GM23248 (cell line): ENCODE measurements at regions not wholly inside any gene's neighbourhood (a gene's known extent, or its start where the extent isn't known, plus 50 kb on each side); places are given as distances from the start of the nearest gene placed in this dataset.

Experiments
- DNase-seq: peaks from one replicate; pipeline ENCODE4 v3.0.0-alpha.2; 2015
- H2AFZ ChIP-seq: fragments of 200-600 bp; sonication (generic); 2 replicates; pipeline ENCODE4 v1.6.1; 2016; ENCODE audit warnings: antibody characterized with exemption
- H3F3A ChIP-seq: fragments of 200-600 bp; sonication (generic); 2 replicates; pipeline ENCODE4 v1.6.1; 2016; ENCODE audit warnings: mild to moderate bottlenecking, antibody characterized with exemption, mixed run types; ENCODE audit not compliant: insufficient read depth
- H3K27ac ChIP-seq: fragments of 200-600 bp; sonication (generic); 2 replicates; pipeline ENCODE4 v1.5.1; 2016; ENCODE audit warnings: mild to moderate bottlenecking
- H3K27me3 ChIP-seq: fragments of 200-600 bp; sonication (generic); replicated peaks from 2 replicates; pipeline ENCODE4 v1.6.1; 2016; ENCODE audit warnings: mild to moderate bottlenecking; ENCODE audit not compliant: insufficient read depth
- H3K36me3 ChIP-seq: fragments of 200-600 bp; sonication (generic); 2 replicates; pipeline ENCODE4 v1.6.1; 2016; ENCODE audit warnings: low read depth, mild to moderate bottlenecking
- H3K4me1 ChIP-seq: fragments of 200-600 bp; sonication (generic); 2 replicates; pipeline ENCODE4 v1.6.1; 2016; ENCODE audit warnings: mild to moderate bottlenecking; ENCODE audit not compliant: insufficient read depth
- H3K4me2 ChIP-seq: fragments of 200-600 bp; sonication (generic); one replicate; pipeline ENCODE4 v1.6.1; 2016; ENCODE audit warnings: mild to moderate bottlenecking; ENCODE audit not compliant: unreplicated experiment
- H3K4me3 ChIP-seq: fragments of 200-600 bp; sonication (generic); 2 replicates; pipeline ENCODE4 v1.5.1; 2016; ENCODE audit warnings: mild to moderate bottlenecking
- H3K79me2 ChIP-seq: fragments of 200-600 bp; sonication (generic); 2 replicates; pipeline ENCODE4 v1.6.1; 2016; ENCODE audit warnings: mild to moderate bottlenecking; ENCODE audit not compliant: insufficient read depth
- H3K9ac ChIP-seq: fragments of 200-600 bp; sonication (generic); 2 replicates; pipeline ENCODE4 v1.6.1; 2016; ENCODE audit warnings: mild to moderate bottlenecking
- H3K9me2 ChIP-seq: fragments of 200-600 bp; sonication (generic); 2 replicates; pipeline ENCODE4 v1.6.1; 2016; ENCODE audit warnings: mixed run types, mild to moderate bottlenecking, moderate library complexity; ENCODE audit not compliant: insufficient read depth
- H3K9me3 ChIP-seq: fragments of 200-600 bp; sonication (generic); one replicate; pipeline ENCODE4 v1.6.1; 2017; ENCODE audit warnings: low read depth
- H4K20me1 ChIP-seq: fragments of 200-600 bp; sonication (generic); 2 replicates; pipeline ENCODE4 v1.6.0; 2016; ENCODE audit not compliant: insufficient read depth
- EZH2 ChIP-seq: fragments of 200-600 bp; sonication (generic); IDR thresholded peaks from 2 replicates; pipeline ENCODE4 v1.6.1; 2018; ENCODE audit warnings: antibody characterized with exemption, mild to moderate bottlenecking; ENCODE audit not compliant: insufficient read depth, poor library complexity, severe bottlenecking
- EZH2phosphoT487 ChIP-seq: fragments of 200-600 bp; sonication (generic); IDR thresholded peaks from 2 replicates; pipeline ENCODE4 v1.6.1; 2018; ENCODE audit warnings: antibody characterized with exemption, moderate library complexity, mild to moderate bottlenecking, low read depth; ENCODE audit not compliant: insufficient read depth
- WGBS, 2 experiments: methylation state at CpG; one replicate each; pipeline ENCODE4 v1.1.6; 2015 to 2017; ENCODE audit warnings: low lambda C conversion rate in 2 of 2, low coverage in 1 of 2; ENCODE audit errors: missing lambda C conversion rate in 2 of 2; 5-methylcytosine and 5-hydroxymethylcytosine counted together
- in situ Hi-C: fragments of 300-500 bp; cut with MboI; formaldehyde crosslinking; loops from 2 replicates; pipeline ENCODE4 v1.15.0; 2020

DNA sequence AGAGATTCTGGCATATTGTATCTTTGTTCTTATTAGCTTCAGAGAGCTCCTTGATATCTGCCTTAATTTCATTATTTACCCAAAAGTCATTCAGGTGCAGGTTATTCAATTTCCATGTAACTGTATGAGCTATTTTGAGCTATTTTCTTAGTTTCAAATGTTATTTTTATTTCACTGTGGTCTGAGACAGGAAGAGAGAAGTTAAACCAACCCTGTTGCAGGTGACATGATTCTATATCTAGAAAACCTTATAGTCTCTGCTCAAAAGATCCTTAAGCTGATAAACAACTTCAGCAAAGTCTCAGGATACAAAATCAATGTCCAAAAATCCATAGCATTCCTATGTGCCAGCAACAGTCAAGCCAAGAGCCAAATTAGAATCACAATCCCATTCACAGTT, 1644.0 kb upstream of the B3GALT2 start:
- no peaks in the 10 kb centered on the region for H3K27me3 ChIP-seq
- H3K9me2 ChIP-seq = no peaks in the 10 kb centered on the region
- H3K79me2 ChIP-seq = no peaks in the 10 kb centered on the region
- TF ChIP-seq EZH2phosphoT487 = no peak
- TF ChIP-seq EZH2 = no peak
- no peak overlapping the region for H3K27ac ChIP-seq
- H3K4me3 ChIP-seq = no peak overlapping the region
- in situ Hi-C loops = no loop called here
- H3K9ac ChIP-seq = no peak overlapping the region
- DNase-seq = no peak
- no peaks in the 10 kb centered on the region for H3K36me3 ChIP-seq
- no peak overlapping the region for H2AFZ ChIP-seq
- no peaks in the 10 kb centered on the region for H3K9me3 ChIP-seq
- H3K4me2 ChIP-seq = no peak overlapping the region
- H3F3A ChIP-seq = no peaks in the 10 kb centered on the region
- no peaks in the 10 kb centered on the region for H4K20me1 ChIP-seq
- no peaks in the 10 kb centered on the region for H3K4me1 ChIP-seq

GRCh38 chr1:194829492-194829891, 1643.1 kb upstream of the B3GALT2 start:
- in situ Hi-C loops = no loop called here
- Histone ChIP-seq H3K36me3 (no peaks in the 10 kb centered on the region), H2AFZ (no peak overlapping the region), H3F3A (no peaks in the 10 kb centered on the region), H3K27ac (no peak overlapping the region), H3K9ac (no peak overlapping the region), H3K9me2 (no peaks in the 10 kb centered on the region), H3K4me3 (no peak overlapping the region), H4K20me1 (no peaks in the 10 kb centered on the region), H3K4me2 (no peak overlapping the region), H3K4me1 (no peaks in the 10 kb centered on the region), H3K79me2 (no peaks in the 10 kb centered on the region), H3K27me3 (no peaks in the 10 kb centered on the region), H3K9me3 (no peaks in the 10 kb centered on the region)
- TF ChIP-seq EZH2phosphoT487 (no peak), EZH2 (no peak)
- DNase-seq = no peak

DNA sequence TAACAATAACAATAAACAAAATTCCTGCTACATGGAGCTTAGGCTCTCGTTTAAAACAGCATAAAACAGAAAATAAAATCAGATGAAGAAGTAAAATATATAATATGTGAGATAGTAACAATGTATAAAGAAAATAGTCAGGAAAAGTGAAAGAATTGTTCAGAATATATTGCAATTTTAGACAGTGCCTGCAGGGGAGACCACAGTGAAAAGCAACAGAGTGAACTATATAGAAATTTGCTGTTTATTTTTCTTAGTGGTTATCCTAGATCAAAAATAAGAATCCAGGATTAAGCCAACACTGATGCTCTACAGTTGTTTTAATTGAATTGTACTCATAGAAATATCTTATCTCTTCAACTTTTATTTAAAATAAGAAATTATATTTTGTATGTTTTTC, 1639.0 kb upstream of the B3GALT2 start:
- in situ Hi-C loops = no loop called here
- Histone ChIP-seq H3K36me3 (no peaks in the 10 kb centered on the region), H2AFZ (no peak overlapping the region), H3K27me3 (no peaks in the 10 kb centered on the region), H3K9me3 (no peaks in the 10 kb centered on the region), H3K9ac (no peak overlapping the region), H3K27ac (no peak overlapping the region), H3F3A (no peaks in the 10 kb centered on the region), H4K20me1 (no peaks in the 10 kb centered on the region), H3K4me1 (no peaks in the 10 kb centered on the region), H3K9me2 (no peaks in the 10 kb centered on the region), H3K79me2 (no peaks in the 10 kb centered on the region), H3K4me3 (no peak overlapping the region), H3K4me2 (no peak overlapping the region)
- 0 to 6% methylated on average over 1 of the region's 1 CpG for WGBS, 2 experiments
- TF ChIP-seq EZH2phosphoT487 = no peak
- no peak for TF ChIP-seq EZH2
- no peak for DNase-seq

- Histone ChIP-seq H3K4me1 (no peaks in the 10 kb centered on the region), H3K36me3 (no peaks in the 10 kb centered on the region), H3K9me3 (no peaks in the 10 kb centered on the region), H3K9me2 (no peaks in the 10 kb centered on the region), H3K4me3 (no peak overlapping the region), H4K20me1 (no peaks in the 10 kb centered on the region), H3K27me3 (no peaks in the 10 kb centered on the region), H3K79me2 (no peaks in the 10 kb centered on the region), H3F3A (no peaks in the 10 kb centered on the region), H3K9ac (no peak overlapping the region), H2AFZ (no peak overlapping the region), H3K4me2 (no peak overlapping the region), H3K27ac (no peak overlapping the region)
- in situ Hi-C loops = no loop called here
- DNase-seq = no peak
- WGBS, 2 experiments = 21 to 42% methylated on average over 1 of the region's 1 CpG
- TF ChIP-seq EZH2phosphoT487 (no peak), EZH2 (no peak)
These were observed 1634.7 kb upstream of the B3GALT2 start for GRCh38 chr1:194821091-194821490.

GRCh38 chr1:194818674-194819073, 1632.3 kb upstream of the B3GALT2 start:
- Histone ChIP-seq H3K4me3 (no peak overlapping the region), H3K79me2 (no peaks in the 10 kb centered on the region), H3F3A (no peaks in the 10 kb centered on the region), H3K4me2 (no peak overlapping the region), H3K9me2 (no peaks in the 10 kb centered on the region), H3K9ac (no peak overlapping the region), H3K27me3 (no peaks in the 10 kb centered on the region), H2AFZ (no peak overlapping the region), H3K9me3 (no peaks in the 10 kb centered on the region), H3K36me3 (no peaks in the 10 kb centered on the region), H3K4me1 (no peaks in the 10 kb centered on the region), H4K20me1 (no peaks in the 10 kb centered on the region), H3K27ac (no peak overlapping the region)
- DNase-seq = no peak
- 30 to 43% methylated on average over 2 of the region's 2 CpGs for WGBS, 2 experiments
- in situ Hi-C loops = no loop called here
- TF ChIP-seq EZH2phosphoT487 (no peak), EZH2 (no peak)
